VCaP (cell line): ENCODE measurements at regions not wholly inside any gene's neighbourhood (a gene's known extent, or its start where the extent isn't known, plus 50 kb on each side); places are given as distances from the start of the nearest gene placed in this dataset.

Experiments used
- H3K27ac ChIP-seq: fragments of 450-650 bp; 2 replicates; pipeline ENCODE4 v1.5.1; 2017
- TF ChIP-seq, protein P1 (sequence below): fragments of 450-650 bp; conservative IDR thresholded peaks from 2 replicates; pipeline ENCODE4 v1.5.1; 2017; ENCODE audit warnings: mild to moderate bottlenecking, moderate library complexity

DNA sequence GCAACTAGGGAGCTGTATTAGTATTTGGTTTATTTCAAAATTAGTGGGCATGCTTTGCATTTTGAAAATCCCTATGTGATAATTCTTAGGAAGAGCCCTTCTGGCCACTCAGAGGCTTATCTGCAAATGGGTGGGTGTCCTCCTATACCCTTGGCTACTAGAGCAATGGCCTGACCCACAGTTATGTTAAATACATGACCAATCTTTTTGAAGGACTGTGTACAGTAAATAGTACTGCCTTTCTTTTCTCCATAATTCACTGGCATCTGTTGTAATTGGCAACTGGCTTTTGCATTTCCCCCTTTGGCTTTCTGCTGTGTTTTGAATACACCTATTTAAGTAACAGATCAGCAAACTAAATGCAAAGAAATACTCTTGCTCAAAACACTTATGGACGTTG, 175.4 kb downstream of the ANXA2 start:
- peak overlapping the region; percentile 84 for H3K27ac ChIP-seq
- TF ChIP-seq, protein P1, sequence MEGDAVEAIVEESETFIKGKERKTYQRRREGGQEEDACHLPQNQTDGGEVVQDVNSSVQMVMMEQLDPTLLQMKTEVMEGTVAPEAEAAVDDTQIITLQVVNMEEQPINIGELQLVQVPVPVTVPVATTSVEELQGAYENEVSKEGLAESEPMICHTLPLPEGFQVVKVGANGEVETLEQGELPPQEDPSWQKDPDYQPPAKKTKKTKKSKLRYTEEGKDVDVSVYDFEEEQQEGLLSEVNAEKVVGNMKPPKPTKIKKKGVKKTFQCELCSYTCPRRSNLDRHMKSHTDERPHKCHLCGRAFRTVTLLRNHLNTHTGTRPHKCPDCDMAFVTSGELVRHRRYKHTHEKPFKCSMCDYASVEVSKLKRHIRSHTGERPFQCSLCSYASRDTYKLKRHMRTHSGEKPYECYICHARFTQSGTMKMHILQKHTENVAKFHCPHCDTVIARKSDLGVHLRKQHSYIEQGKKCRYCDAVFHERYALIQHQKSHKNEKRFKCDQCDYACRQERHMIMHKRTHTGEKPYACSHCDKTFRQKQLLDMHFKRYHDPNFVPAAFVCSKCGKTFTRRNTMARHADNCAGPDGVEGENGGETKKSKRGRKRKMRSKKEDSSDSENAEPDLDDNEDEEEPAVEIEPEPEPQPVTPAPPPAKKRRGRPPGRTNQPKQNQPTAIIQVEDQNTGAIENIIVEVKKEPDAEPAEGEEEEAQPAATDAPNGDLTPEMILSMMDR = no peak

DNA sequence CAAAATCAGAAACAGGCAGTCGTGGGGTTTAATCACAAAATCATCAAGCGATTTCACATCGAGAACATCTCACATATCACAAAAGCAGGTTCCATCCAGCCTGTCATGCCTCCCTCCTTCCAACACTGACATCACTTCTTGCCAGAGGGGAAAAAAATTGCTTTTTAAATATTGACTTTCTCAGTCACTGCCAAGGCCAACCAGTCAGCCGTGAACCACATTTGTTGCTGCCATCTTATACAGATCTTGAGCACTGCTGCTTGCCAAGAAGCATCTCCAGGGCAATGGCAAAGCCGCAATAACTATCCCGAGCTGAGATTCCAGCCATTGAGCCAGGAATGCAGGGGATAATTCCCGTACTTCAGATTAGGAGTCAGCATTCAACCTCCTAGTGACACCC, 174.6 kb downstream of the ANXA2 start:
- TF ChIP-seq, protein P1 = no peak
- peak overlapping the region; percentile 84 for H3K27ac ChIP-seq

DNA sequence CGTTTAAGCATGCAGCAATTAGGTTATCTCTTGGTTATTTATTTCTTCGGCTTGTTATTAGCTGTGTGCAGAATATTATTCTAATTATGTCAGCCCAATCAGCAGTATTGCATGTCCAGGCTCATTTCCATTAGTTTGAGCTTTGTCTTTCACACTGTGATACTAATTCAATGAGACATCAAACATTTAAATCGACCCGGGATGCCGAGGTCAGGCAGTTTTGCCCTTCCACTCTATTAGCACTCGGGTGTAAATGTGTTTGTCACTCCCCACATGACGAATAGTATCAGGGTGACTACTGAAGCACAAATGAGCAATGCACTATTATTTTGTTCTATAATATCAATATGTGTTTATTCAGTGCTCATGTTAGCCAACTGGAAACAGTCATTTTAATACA, 170.9 kb downstream of the ANXA2 start:
- TF ChIP-seq, protein P1 = no peak
- H3K27ac ChIP-seq = no peak overlapping the region

DNA sequence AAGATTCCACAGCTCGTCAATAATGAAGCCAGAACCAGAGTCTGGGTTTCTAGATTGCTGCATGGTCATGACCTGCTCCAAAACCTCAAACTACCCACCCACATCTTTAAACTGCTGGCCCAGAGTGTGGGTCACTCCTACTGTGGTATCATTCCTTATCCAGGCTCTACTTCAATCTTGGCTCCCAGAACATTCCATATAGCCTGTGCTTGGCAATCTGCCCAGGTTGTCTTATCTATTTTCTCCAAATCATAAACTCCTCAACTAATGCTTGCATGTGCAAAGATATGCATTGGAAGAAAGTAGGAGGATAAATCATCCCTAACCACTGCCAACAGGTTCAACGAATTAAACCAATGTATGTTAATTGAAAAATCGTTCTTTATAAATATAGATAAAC, 169.7 kb downstream of the ANXA2 start:
- no peak overlapping the region for H3K27ac ChIP-seq
- TF ChIP-seq, protein P1 = no peak

DNA sequence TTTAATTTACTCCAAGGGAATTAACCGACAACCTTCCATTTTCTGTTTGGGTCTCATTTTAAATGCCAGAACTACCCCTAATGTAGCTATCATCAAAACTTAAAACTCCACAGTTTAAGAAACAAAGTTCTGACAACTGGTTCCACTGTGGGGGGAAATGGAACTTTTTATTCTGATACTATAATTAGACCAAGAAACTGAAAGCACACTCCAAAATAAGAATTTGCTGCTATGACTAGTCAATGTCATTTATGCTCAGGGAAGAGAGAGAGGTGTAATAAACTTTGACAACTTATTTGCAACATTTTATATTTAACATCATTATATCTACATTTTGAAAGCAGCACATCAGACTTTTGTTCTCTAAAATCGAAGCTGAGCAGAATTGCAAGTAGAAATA, 169.2 kb downstream of the ANXA2 start:
- no peak overlapping the region for H3K27ac ChIP-seq
- TF ChIP-seq, protein P1 = no peak

DNA sequence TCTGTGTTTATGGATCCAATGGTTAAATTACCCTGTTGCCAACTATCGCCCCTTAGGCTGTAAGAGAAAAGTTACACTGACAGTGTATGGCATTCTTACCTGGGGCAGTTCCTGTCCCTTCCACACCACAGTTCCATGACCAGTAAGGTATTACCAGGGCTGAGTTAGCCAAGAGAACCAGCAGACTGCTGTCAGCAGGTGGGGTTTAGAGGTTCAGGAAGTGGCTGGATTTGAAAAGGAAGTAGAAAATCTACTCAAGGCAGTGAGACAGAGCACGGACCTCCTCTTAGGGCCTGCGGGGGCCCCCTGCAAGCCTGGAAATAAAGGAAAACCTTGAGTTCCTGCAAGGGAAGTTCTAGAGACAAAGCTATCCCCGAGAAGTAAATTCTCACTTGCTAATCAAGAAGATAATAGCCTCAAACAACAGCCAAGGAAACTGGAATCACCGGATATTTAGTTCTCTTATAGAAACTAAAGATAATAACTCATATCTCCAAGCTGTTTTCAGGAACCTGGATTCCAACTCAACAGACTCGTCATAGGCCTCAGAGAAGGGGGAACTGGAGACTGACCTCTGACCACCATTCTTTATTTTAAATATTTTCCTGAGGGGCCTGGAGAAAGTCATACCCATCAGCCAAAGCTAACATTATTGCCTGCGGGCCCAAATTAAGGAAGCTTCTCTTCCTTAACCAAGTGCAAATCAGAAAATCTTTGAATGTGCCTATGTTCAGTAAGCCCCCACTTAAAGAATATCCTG, 161.7 kb downstream of the ANXA2 start:
- no peak overlapping the region for H3K27ac ChIP-seq
- TF ChIP-seq, protein P1 = no peak

DNA sequence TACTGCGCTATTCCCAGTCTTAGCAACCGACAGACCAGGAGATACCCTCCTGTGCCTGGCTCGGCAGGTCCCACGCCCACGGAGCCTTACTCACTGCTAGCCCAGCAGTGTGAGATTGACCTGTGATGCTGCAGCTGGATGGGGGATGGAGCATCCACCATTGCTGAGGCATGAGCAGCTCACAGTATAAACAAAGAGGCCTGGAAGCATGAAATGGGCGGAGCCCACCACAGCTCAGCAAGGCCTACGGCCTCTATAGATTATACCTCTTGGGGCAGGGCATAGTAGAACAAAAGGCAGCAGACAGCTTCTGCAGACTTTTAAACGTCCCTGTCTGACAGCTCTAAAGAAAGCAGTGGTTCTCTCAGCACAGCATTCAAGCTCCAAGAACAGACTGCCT, 160.3 kb downstream of the ANXA2 start:
- H3K27ac ChIP-seq = no peak overlapping the region
- TF ChIP-seq, protein P1 = no peak
